HCT116 (cell line): ENCODE measurements at regions not wholly inside any gene's neighbourhood (a gene's known extent, or its start where the extent isn't known, plus 50 kb on each side); places are given as distances from the start of the nearest gene placed in this dataset.

Experiments
- ATAC-seq: fragments of 200-7000 bp; cut with Tn5 transposase; 2 replicates; pipeline ENCODE4 v1.9.1; 2020; ENCODE audit warnings: mild to moderate bottlenecking, moderate library complexity
- BruUV-seq: library from RNA; stranded (reverse); fragments of 400-500 nt; replicated peaks from 2 replicates; lab custom pipeline; 2021; lab: Mats Ljungman, UMichigan
- CTCF ChIA-PET: fragments of 300-600 bp; sonication (Branson Sonifier 250); formaldehyde crosslinking; loops from one replicate; lab custom pipeline; 2021; ENCODE audit warnings: antibody characterized with exemption; lab: Charles Lee
- POLR2A ChIA-PET: fragments of 300-600, 350-600 bp; sonication (Branson Sonifier 250); formaldehyde crosslinking; loops from one replicate; lab custom pipeline; 2021; ENCODE audit warnings: antibody characterized with exemption; lab: Charles Lee
- RAD21 ChIA-PET, 2 experiments: fragments of 300-600 bp; sonication (Branson Sonifier 250); formaldehyde crosslinking; loops; one replicate each; lab custom pipeline; 2023; ENCODE audit warnings: low total read pairs in 2 of 2; ENCODE audit not compliant: uncharacterized antibody in 2 of 2, unreplicated experiment in 2 of 2, low non-redundant PET in 1 of 2; lab: Charles Lee
- DNase-seq: peaks from one replicate; pipeline ENCODE4 v3.0.0-alpha.2; 2010; ENCODE audit warnings: low read depth, low spot score
- H2AFZ ChIP-seq: fragments of 200-600 bp; shearing (Covaris generic), sonication (generic); 2 replicates; pipeline ENCODE4 v1.6.1; 2017; ENCODE audit warnings: low read depth, mixed run types, mixed read lengths, antibody characterized with exemption, low read length; ENCODE audit not compliant: poor library complexity, severe bottlenecking
- H3K27ac ChIP-seq: 2 replicates; pipeline ENCODE4 v1.5.1; 2012; ENCODE audit warnings: low read depth, low read length
- H3K27me3 ChIP-seq: fragments of 200-600 bp; sonication (generic); 2 replicates; pipeline ENCODE4 v1.6.1; 2016; ENCODE audit warnings: mixed run types, low read length, mixed read lengths; ENCODE audit not compliant: insufficient read depth
- H3K36me3 ChIP-seq, 2 experiments: fragments of 200-500 bp in 1 of 2; fragments of 200-600 bp in 1 of 2; sonication (Bioruptor generic) in 1 of 2; sonication (generic) in 1 of 2; 2 replicates each; pipeline versions ENCODE4 v1.5.1 to v1.6.1; 2014 to 2016; ENCODE audit warnings: low read length in 2 of 2, inconsistent platforms in 1 of 2, mixed read lengths in 1 of 2, mixed run types in 1 of 2; ENCODE audit not compliant: insufficient read depth in 2 of 2, control insufficient read depth in 1 of 2
- H3K4me1 ChIP-seq, 2 experiments: fragments of 200-600 bp in 1 of 2; sonication (generic) in 1 of 2; 2 replicates each; pipeline versions ENCODE4 v1.5.1 to v1.6.1; 2012 to 2017; ENCODE audit warnings: low read length in 2 of 2, inconsistent platforms in 1 of 2, mild to moderate bottlenecking in 1 of 2, mixed read lengths in 1 of 2, mixed run types in 1 of 2, moderate library complexity in 1 of 2; ENCODE audit not compliant: insufficient read depth in 2 of 2, control insufficient read depth in 1 of 2
- H3K4me2 ChIP-seq: fragments of 200-600 bp; sonication (generic); 2 replicates; pipeline ENCODE4 v1.6.1; 2017; ENCODE audit warnings: mixed run types, low read length, mixed read lengths
- H3K4me3 ChIP-seq, 2 experiments: fragments of 200-600 bp in 1 of 2; sonication (generic) in 1 of 2; replicated peaks in 1 of 2; 2 replicates each; pipeline ENCODE4 v1.5.1; 2011 to 2016; ENCODE audit warnings: low read length in 2 of 2, control low read depth in 1 of 2, low read depth in 1 of 2, mild to moderate bottlenecking in 1 of 2, mixed read lengths in 1 of 2, mixed run types in 1 of 2
- H3K79me2 ChIP-seq: fragments of 200-600 bp; sonication (generic); 2 replicates; pipeline ENCODE4 v1.6.1; 2017; ENCODE audit warnings: mild to moderate bottlenecking, mixed run types, low read length, moderate library complexity, mixed read lengths; ENCODE audit not compliant: insufficient read depth
- H3K9ac ChIP-seq: fragments of 200-600 bp; sonication (generic); 2 replicates; pipeline ENCODE4 v1.6.1; 2016; ENCODE audit warnings: low read length, mixed read lengths
- H3K9me2 ChIP-seq: fragments of 200-600 bp; sonication (generic), shearing (Covaris generic); 2 replicates; pipeline ENCODE4 v1.6.1; 2017; ENCODE audit warnings: mixed run types, mild to moderate bottlenecking, moderate library complexity; ENCODE audit not compliant: insufficient read depth
- H3K9me3 ChIP-seq, 2 experiments: fragments of 200-500 bp in 1 of 2; fragments of 200-600 bp in 1 of 2; sonication (Bioruptor generic) in 1 of 2; sonication (generic) in 1 of 2; 2 replicates each; pipeline ENCODE4 v1.6.1; 2014 to 2017; ENCODE audit warnings: low read length in 2 of 2, mixed read lengths in 2 of 2, inconsistent platforms in 1 of 2, low read depth in 1 of 2, mild to moderate bottlenecking in 1 of 2, mixed run types in 1 of 2, moderate library complexity in 1 of 2; ENCODE audit not compliant: control insufficient read depth in 1 of 2, insufficient read depth in 1 of 2
- H4K20me1 ChIP-seq: fragments of 200-600 bp; sonication (generic), shearing (Covaris generic); 2 replicates; pipeline ENCODE4 v1.6.1; 2017; ENCODE audit warnings: mixed run types, mild to moderate bottlenecking, moderate library complexity; ENCODE audit not compliant: insufficient read depth
- CBX3 ChIP-seq: IDR thresholded peaks from 2 replicates; pipeline ENCODE4 v1.6.1; 2012; ENCODE audit warnings: low read depth
- CEBPB ChIP-seq: IDR thresholded peaks from 2 replicates; pipeline ENCODE4 v1.6.1; 2012; ENCODE audit warnings: low read depth
- EGR1 ChIP-seq: IDR thresholded peaks from 2 replicates; pipeline ENCODE4 v1.6.1; 2012; ENCODE audit warnings: low read depth
- ELF1 ChIP-seq: IDR thresholded peaks from 2 replicates; pipeline ENCODE4 v1.6.1; 2012; ENCODE audit warnings: low read depth, borderline replicate concordance
- EZH2 ChIP-seq: fragments of 200-600 bp; sonication (generic); IDR thresholded peaks from 2 replicates; pipeline ENCODE4 v1.6.1; 2017; ENCODE audit warnings: antibody characterized with exemption, mixed run types
- EZH2phosphoT487 ChIP-seq: fragments of 200-600 bp; IDR thresholded peaks from 2 replicates; pipeline ENCODE4 v1.6.1; 2018; ENCODE audit warnings: antibody characterized with exemption, borderline replicate concordance
- FOSL1 ChIP-seq: IDR thresholded peaks from 2 replicates; pipeline ENCODE4 v1.6.1; 2012; ENCODE audit warnings: low read depth
- JUND ChIP-seq: IDR thresholded peaks from 2 replicates; pipeline ENCODE4 v1.6.1; 2012
- POLR2A ChIP-seq: IDR thresholded peaks from 2 replicates; pipeline ENCODE4 v1.7.0; 2011; ENCODE audit warnings: borderline replicate concordance; ENCODE audit not compliant: insufficient read depth, insufficient read length; ENCODE audit errors: extremely low read depth
- SIN3A ChIP-seq: IDR thresholded peaks from 2 replicates; pipeline ENCODE4 v1.6.1; 2012; ENCODE audit warnings: low read depth
- SP1 ChIP-seq: IDR thresholded peaks from 2 replicates; pipeline ENCODE4 v1.6.1; 2012; ENCODE audit warnings: low read depth
- SRF ChIP-seq: IDR thresholded peaks from 2 replicates; pipeline ENCODE4 v1.6.1; 2012; ENCODE audit warnings: low read depth
- TCF7L2 ChIP-seq: IDR thresholded peaks from 2 replicates; pipeline ENCODE4 v1.7.0; 2011; ENCODE audit warnings: borderline replicate concordance, inconsistent platforms; ENCODE audit not compliant: insufficient read depth, insufficient read length; ENCODE audit errors: extremely low read depth
- YY1 ChIP-seq: IDR thresholded peaks from 2 replicates; pipeline ENCODE4 v1.6.1; 2011; ENCODE audit warnings: low read length, low read depth, moderate library complexity, mild to moderate bottlenecking; ENCODE audit not compliant: insufficient replicate concordance; ENCODE audit errors: extremely low read depth
- ZNF274 ChIP-seq: fragments of 200-500 bp; sonication (Bioruptor generic); IDR thresholded peaks from 2 replicates; pipeline ENCODE4 v1.6.1; 2014; ENCODE audit warnings: mild to moderate bottlenecking, low read depth, low read length, inconsistent platforms
- intact Hi-C: fragments of 100-400 bp; cut with micrococcal nuclease; formaldehyde crosslinking; loops from 2 replicates; pipeline ENCODE4 v1.10.0; 2022
- TF ChIP-seq, protein P1 (sequence below): IDR thresholded peaks from 2 replicates; pipeline ENCODE4 v1.6.1; 2012
- TF ChIP-seq, protein P2 (sequence below): IDR thresholded peaks from 2 replicates; pipeline ENCODE4 v1.6.1; 2012
- TF ChIP-seq, protein P3 (sequence below): IDR thresholded peaks from 2 replicates; pipeline ENCODE4 v1.6.1; 2012; ENCODE audit warnings: low read depth
- TF ChIP-seq, protein P4 (sequence below), 3 experiments: fragments of 200-600 bp in 1 of 3; sonication (generic) in 1 of 3; IDR thresholded peaks in 2 of 3; conservative IDR thresholded peaks in 1 of 3; 2 replicates each; pipeline ENCODE4 v1.5.1; 2012 to 2017; ENCODE audit warnings: low read depth in 2 of 3, low read length in 2 of 3, antibody characterized with exemption in 1 of 3, borderline replicate concordance in 1 of 3, control low read depth in 1 of 3, mild to moderate bottlenecking in 1 of 3, mixed read lengths in 1 of 3, mixed run types in 1 of 3, moderate library complexity in 1 of 3; ENCODE audit not compliant: insufficient read depth in 1 of 3

DNA sequence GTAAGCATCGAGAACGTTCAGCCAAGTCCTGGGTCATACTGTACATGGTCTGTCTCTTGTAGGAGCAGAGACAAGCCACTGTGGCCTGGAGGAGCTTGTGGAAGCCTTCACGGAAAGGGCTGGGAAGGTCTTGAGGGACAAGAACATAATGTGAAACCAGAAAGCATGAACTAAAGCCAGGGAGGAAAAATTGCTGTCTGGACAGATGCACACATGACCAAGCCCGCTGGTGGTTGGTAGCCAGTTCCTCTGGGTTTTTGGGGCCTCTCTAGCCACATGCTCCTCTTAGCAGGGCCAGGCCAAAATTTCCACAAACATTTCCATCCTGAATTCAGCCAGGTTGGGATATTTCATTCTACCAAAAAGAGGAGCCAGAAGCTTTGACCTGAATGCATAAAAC lies 196.2 kb upstream of the SIX2 start:
- no TSS peak for BruUV-seq
- Histone ChIP-seq H3K9me2 (no peaks in the 10 kb centered on the region), H3K27ac (no peak overlapping the region), H3K9ac (no peak overlapping the region), H3K4me1 (no peaks in the 10 kb centered on the region), H3K9me3 (no peaks in the 10 kb centered on the region), H3K4me2 (no peak overlapping the region), H3K36me3 (no peaks in the 10 kb centered on the region), H3K4me3 (no peak overlapping the region), H3K79me2 (no peaks in the 10 kb centered on the region), H2AFZ (no peak overlapping the region), H3K27me3 (no peaks in the 10 kb centered on the region), H4K20me1 (no peaks in the 10 kb centered on the region)
- CTCF ChIA-PET, result no interaction called here
- RAD21 ChIA-PET, result no interaction called here
- POLR2A ChIA-PET, result no interaction called here
- DNase-seq (no peak), ATAC-seq (no peak)
- intact Hi-C loops, result no loop called here
- TF ChIP-seq ELF1 (no peak), JUND (no peak), SRF (no peak), YY1 (no peak), TCF7L2 (no peak), EZH2phosphoT487 (no peak), CBX3 (no peak), POLR2A (no peak), ZNF274 (no peak), FOSL1 (no peak), EZH2 (no peak), CEBPB (no peak), SIN3A (no peak), EGR1 (no peak), SP1 (no peak)
- TF ChIP-seq, protein P1, sequence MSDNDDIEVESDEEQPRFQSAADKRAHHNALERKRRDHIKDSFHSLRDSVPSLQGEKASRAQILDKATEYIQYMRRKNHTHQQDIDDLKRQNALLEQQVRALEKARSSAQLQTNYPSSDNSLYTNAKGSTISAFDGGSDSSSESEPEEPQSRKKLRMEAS, result no peak
- TF ChIP-seq, protein P2, sequence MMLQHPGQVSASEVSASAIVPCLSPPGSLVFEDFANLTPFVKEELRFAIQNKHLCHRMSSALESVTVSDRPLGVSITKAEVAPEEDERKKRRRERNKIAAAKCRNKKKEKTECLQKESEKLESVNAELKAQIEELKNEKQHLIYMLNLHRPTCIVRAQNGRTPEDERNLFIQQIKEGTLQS, result no peak
- TF ChIP-seq, protein P3, sequence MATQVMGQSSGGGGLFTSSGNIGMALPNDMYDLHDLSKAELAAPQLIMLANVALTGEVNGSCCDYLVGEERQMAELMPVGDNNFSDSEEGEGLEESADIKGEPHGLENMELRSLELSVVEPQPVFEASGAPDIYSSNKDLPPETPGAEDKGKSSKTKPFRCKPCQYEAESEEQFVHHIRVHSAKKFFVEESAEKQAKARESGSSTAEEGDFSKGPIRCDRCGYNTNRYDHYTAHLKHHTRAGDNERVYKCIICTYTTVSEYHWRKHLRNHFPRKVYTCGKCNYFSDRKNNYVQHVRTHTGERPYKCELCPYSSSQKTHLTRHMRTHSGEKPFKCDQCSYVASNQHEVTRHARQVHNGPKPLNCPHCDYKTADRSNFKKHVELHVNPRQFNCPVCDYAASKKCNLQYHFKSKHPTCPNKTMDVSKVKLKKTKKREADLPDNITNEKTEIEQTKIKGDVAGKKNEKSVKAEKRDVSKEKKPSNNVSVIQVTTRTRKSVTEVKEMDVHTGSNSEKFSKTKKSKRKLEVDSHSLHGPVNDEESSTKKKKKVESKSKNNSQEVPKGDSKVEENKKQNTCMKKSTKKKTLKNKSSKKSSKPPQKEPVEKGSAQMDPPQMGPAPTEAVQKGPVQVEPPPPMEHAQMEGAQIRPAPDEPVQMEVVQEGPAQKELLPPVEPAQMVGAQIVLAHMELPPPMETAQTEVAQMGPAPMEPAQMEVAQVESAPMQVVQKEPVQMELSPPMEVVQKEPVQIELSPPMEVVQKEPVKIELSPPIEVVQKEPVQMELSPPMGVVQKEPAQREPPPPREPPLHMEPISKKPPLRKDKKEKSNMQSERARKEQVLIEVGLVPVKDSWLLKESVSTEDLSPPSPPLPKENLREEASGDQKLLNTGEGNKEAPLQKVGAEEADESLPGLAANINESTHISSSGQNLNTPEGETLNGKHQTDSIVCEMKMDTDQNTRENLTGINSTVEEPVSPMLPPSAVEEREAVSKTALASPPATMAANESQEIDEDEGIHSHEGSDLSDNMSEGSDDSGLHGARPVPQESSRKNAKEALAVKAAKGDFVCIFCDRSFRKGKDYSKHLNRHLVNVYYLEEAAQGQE, result no peak
- TF ChIP-seq, protein P4, sequence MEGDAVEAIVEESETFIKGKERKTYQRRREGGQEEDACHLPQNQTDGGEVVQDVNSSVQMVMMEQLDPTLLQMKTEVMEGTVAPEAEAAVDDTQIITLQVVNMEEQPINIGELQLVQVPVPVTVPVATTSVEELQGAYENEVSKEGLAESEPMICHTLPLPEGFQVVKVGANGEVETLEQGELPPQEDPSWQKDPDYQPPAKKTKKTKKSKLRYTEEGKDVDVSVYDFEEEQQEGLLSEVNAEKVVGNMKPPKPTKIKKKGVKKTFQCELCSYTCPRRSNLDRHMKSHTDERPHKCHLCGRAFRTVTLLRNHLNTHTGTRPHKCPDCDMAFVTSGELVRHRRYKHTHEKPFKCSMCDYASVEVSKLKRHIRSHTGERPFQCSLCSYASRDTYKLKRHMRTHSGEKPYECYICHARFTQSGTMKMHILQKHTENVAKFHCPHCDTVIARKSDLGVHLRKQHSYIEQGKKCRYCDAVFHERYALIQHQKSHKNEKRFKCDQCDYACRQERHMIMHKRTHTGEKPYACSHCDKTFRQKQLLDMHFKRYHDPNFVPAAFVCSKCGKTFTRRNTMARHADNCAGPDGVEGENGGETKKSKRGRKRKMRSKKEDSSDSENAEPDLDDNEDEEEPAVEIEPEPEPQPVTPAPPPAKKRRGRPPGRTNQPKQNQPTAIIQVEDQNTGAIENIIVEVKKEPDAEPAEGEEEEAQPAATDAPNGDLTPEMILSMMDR (IDR thresholded peaks at IDR 0.05 in 2 of 3, conservative IDR thresholded peaks at IDR 0.05 in 1 of 3; ENCODE audit: borderline replicate concordance in 1 of 3, insufficient read depth in 1 of 3, low read depth in 2 of 3, low read length in 2 of 3), result no peak
